ENCODE measurements at regions not wholly inside any gene's neighbourhood (a gene's known extent, or its start where the extent isn't known, plus 50 kb on each side); places are given as distances from the start of the nearest gene placed in this dataset.

GRCh38 chr20:4584510-4584909, 101.7 kb upstream of the PRNP start:
- Mint-ChIP-seq H3K4me3 (no peak overlapping the region), H3K36me3 (no peaks in the 10 kb centered on the region), H3K27ac (no peak overlapping the region), H3K9me3 (peaks cover 0 to 1% (median 0%) of the 10 kb centered on the region in 7 donors), H3K27me3 (peaks cover 37% of the 10 kb centered on the region), H3K4me1 (no peaks in the 10 kb centered on the region)
- Histone ChIP-seq H3K4me1 (ENCODE audit: control insufficient read depth, insufficient read depth, low read length, poor library complexity, severe bottlenecking) (no peaks in the 10 kb centered on the region), H3K4me3 (ENCODE audit: low read depth, low read length) (no peak overlapping the region), H3K27me3 (ENCODE audit: control insufficient read depth, insufficient read depth, low read length) (peaks cover 9% of the 10 kb centered on the region), H3K27ac (ENCODE audit: insufficient read depth, low read length, poor library complexity, severe bottlenecking) (no peak overlapping the region), H3K36me3 (ENCODE audit: control insufficient read depth, insufficient read depth, low read length) (no peaks in the 10 kb centered on the region), H3K9me3 (ENCODE audit: control insufficient read depth in 2 of 2, low read length in 2 of 2) (no peaks in the 10 kb centered on the region)
- DNase-seq = no peak
- ATAC-seq (ENCODE audit: low read depth in 2 of 2) = no peak

- Histone ChIP-seq H3K4me3 (ENCODE audit: low read depth, low read length) (no peak overlapping the region), H3K36me3 (ENCODE audit: control insufficient read depth, insufficient read depth, low read length) (no peaks in the 10 kb centered on the region), H3K4me1 (ENCODE audit: control insufficient read depth, insufficient read depth, low read length, poor library complexity, severe bottlenecking) (no peaks in the 10 kb centered on the region), H3K27ac (ENCODE audit: insufficient read depth, low read length, poor library complexity, severe bottlenecking) (no peak overlapping the region), H3K9me3 (ENCODE audit: control insufficient read depth in 2 of 2, low read length in 2 of 2) (no peaks in the 10 kb centered on the region), H3K27me3 (ENCODE audit: control insufficient read depth, insufficient read depth, low read length) (peaks cover 15% of the 10 kb centered on the region)
- DNase-seq (no peak), ATAC-seq (ENCODE audit: low read depth in 2 of 2) (no peak)
- no peak overlapping the region for H3K27ac Mint-ChIP-seq
- no peaks in the 10 kb centered on the region for H3K4me1 Mint-ChIP-seq
- H3K27me3 Mint-ChIP-seq = peaks cover 41% of the 10 kb centered on the region
- H3K4me3 Mint-ChIP-seq = no peak overlapping the region
- peaks cover 0 to 1% (median 0%) of the 10 kb centered on the region in 7 donors for H3K9me3 Mint-ChIP-seq
- no peaks in the 10 kb centered on the region for H3K36me3 Mint-ChIP-seq
Measured at GRCh38 chr20:4581838-4582237, 104.4 kb upstream of the PRNP start.

- Mint-ChIP-seq H3K4me1 (no peaks in the 10 kb centered on the region), H3K9me3 (peaks cover 0 to 2% (median 0%) of the 10 kb centered on the region in 7 donors), H3K27ac (no peak overlapping the region), H3K4me3 (no peak overlapping the region), H3K27me3 (peaks cover 35% of the 10 kb centered on the region), H3K36me3 (no peaks in the 10 kb centered on the region)
- Histone ChIP-seq H3K27me3 (ENCODE audit: control insufficient read depth, insufficient read depth, low read length) (peaks cover 21% of the 10 kb centered on the region), H3K27ac (ENCODE audit: insufficient read depth, low read length, poor library complexity, severe bottlenecking) (no peak overlapping the region), H3K4me1 (ENCODE audit: control insufficient read depth, insufficient read depth, low read length, poor library complexity, severe bottlenecking) (no peaks in the 10 kb centered on the region), H3K4me3 (ENCODE audit: low read depth, low read length) (no peak overlapping the region), H3K36me3 (ENCODE audit: control insufficient read depth, insufficient read depth, low read length) (no peaks in the 10 kb centered on the region), H3K9me3 (ENCODE audit: control insufficient read depth in 2 of 2, low read length in 2 of 2) (no peaks in the 10 kb centered on the region)
- no peak for DNase-seq
- no peak for ATAC-seq (ENCODE audit: low read depth in 2 of 2)
Measured at GRCh38 chr20:4578375-4578774, 107.9 kb upstream of the PRNP start.

GRCh38 chr20:4574356-4574690, 111.9 kb upstream of the PRNP start:
- Histone ChIP-seq H3K4me1 (ENCODE audit: control insufficient read depth, insufficient read depth, low read length, poor library complexity, severe bottlenecking) (no peaks in the 10 kb centered on the region), H3K4me3 (ENCODE audit: low read depth, low read length) (no peak overlapping the region), H3K27ac (ENCODE audit: insufficient read depth, low read length, poor library complexity, severe bottlenecking) (no peak overlapping the region), H3K36me3 (ENCODE audit: control insufficient read depth, insufficient read depth, low read length) (no peaks in the 10 kb centered on the region), H3K9me3 (ENCODE audit: control insufficient read depth in 2 of 2, low read length in 2 of 2) (no peaks in the 10 kb centered on the region), H3K27me3 (ENCODE audit: control insufficient read depth, insufficient read depth, low read length) (peaks cover 15% of the 10 kb centered on the region)
- Mint-ChIP-seq H3K4me1 (no peaks in the 10 kb centered on the region), H3K27me3 (peaks cover 24% of the 10 kb centered on the region), H3K27ac (no peak overlapping the region), H3K4me3 (no peak overlapping the region), H3K9me3 (peaks cover 0 to 4% (median 0%) of the 10 kb centered on the region in 7 donors), H3K36me3 (no peaks in the 10 kb centered on the region)
- ATAC-seq (ENCODE audit: low read depth in 2 of 2) (no peak), DNase-seq (no peak)

GRCh38 chr20:4573564-4574355, 112.5 kb upstream of the PRNP start:
- H3K27ac ChIP-seq (ENCODE audit: insufficient read depth, low read length, poor library complexity, severe bottlenecking) = no peak overlapping the region
- H3K36me3 ChIP-seq (ENCODE audit: control insufficient read depth, insufficient read depth, low read length) = no peaks in the 10 kb centered on the region
- no peaks in the 10 kb centered on the region for H3K9me3 ChIP-seq (ENCODE audit: control insufficient read depth in 2 of 2, low read length in 2 of 2)
- Mint-ChIP-seq H3K4me1 (no peaks in the 10 kb centered on the region), H3K27ac (no peak overlapping the region), H3K9me3 (peaks cover 0 to 4% (median 0%) of the 10 kb centered on the region in 7 donors), H3K4me3 (no peak overlapping the region), H3K27me3 (peaks cover 24% of the 10 kb centered on the region), H3K36me3 (no peaks in the 10 kb centered on the region)
- H3K4me3 ChIP-seq (ENCODE audit: low read depth, low read length) = no peak overlapping the region
- no peak for ATAC-seq (ENCODE audit: low read depth in 2 of 2)
- peaks cover 12% of the 10 kb centered on the region for H3K27me3 ChIP-seq (ENCODE audit: control insufficient read depth, insufficient read depth, low read length)
- no peak for DNase-seq
- H3K4me1 ChIP-seq (ENCODE audit: control insufficient read depth, insufficient read depth, low read length, poor library complexity, severe bottlenecking) = no peaks in the 10 kb centered on the region

GRCh38 chr20:4571759-4572531, 114.3 kb upstream of the PRNP start:
- H3K9me3 ChIP-seq (ENCODE audit: control insufficient read depth in 2 of 2, low read length in 2 of 2) = no peaks in the 10 kb centered on the region
- Mint-ChIP-seq H3K9me3 (peaks cover 0 to 4% (median 0%) of the 10 kb centered on the region in 7 donors), H3K36me3 (no peaks in the 10 kb centered on the region), H3K27ac (no peak overlapping the region), H3K27me3 (peaks cover 17% of the 10 kb centered on the region), H3K4me1 (no peaks in the 10 kb centered on the region), H3K4me3 (no peak overlapping the region)
- no peak overlapping the region for H3K27ac ChIP-seq (ENCODE audit: insufficient read depth, low read length, poor library complexity, severe bottlenecking)
- H3K27me3 ChIP-seq (ENCODE audit: control insufficient read depth, insufficient read depth, low read length) = peaks cover 11% of the 10 kb centered on the region
- no peaks in the 10 kb centered on the region for H3K4me1 ChIP-seq (ENCODE audit: control insufficient read depth, insufficient read depth, low read length, poor library complexity, severe bottlenecking)
- H3K36me3 ChIP-seq (ENCODE audit: control insufficient read depth, insufficient read depth, low read length) = no peaks in the 10 kb centered on the region
- no peak for ATAC-seq (ENCODE audit: low read depth in 2 of 2)
- DNase-seq = no peak
- no peak overlapping the region for H3K4me3 ChIP-seq (ENCODE audit: low read depth, low read length)

DNA sequence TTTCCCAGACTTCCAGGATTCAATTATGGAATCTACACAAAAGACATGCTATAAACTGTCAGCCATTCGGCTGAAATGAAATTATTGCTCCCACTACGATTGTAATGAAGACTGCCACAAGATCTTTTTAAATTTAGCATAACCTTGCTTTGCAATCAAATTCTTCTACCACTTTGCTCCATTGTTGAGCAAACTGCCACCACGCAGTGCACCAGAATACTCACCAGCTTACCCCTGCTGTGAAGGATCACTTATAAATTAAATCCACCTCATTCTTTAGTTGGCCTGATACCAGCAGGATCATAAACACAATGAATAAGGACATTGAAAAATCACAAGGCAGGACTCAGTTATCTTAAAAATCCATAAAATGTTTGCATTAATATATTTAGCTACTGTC, 116.4 kb upstream of the PRNP start:
- Mint-ChIP-seq H3K27me3 (peaks cover 23% of the 10 kb centered on the region), H3K9me3 (peaks cover 0 to 4% (median 0%) of the 10 kb centered on the region in 7 donors), H3K4me3 (no peak overlapping the region), H3K4me1 (no peaks in the 10 kb centered on the region), H3K36me3 (no peaks in the 10 kb centered on the region), H3K27ac (no peak overlapping the region)
- Histone ChIP-seq H3K4me1 (ENCODE audit: control insufficient read depth, insufficient read depth, low read length, poor library complexity, severe bottlenecking) (no peaks in the 10 kb centered on the region), H3K9me3 (ENCODE audit: control insufficient read depth in 2 of 2, low read length in 2 of 2) (no peaks in the 10 kb centered on the region), H3K27ac (ENCODE audit: insufficient read depth, low read length, poor library complexity, severe bottlenecking) (no peak overlapping the region), H3K4me3 (ENCODE audit: low read depth, low read length) (no peak overlapping the region), H3K27me3 (ENCODE audit: control insufficient read depth, insufficient read depth, low read length) (peaks cover 7% of the 10 kb centered on the region), H3K36me3 (ENCODE audit: control insufficient read depth, insufficient read depth, low read length) (no peaks in the 10 kb centered on the region)
- ATAC-seq (ENCODE audit: low read depth in 2 of 2) (no peak), DNase-seq (no peak)
